ENCODE measurements at regions not wholly inside any gene's neighbourhood (a gene's known extent, or its start where the extent isn't known, plus 50 kb on each side); places are given as distances from the start of the nearest gene placed in this dataset.

DNA sequence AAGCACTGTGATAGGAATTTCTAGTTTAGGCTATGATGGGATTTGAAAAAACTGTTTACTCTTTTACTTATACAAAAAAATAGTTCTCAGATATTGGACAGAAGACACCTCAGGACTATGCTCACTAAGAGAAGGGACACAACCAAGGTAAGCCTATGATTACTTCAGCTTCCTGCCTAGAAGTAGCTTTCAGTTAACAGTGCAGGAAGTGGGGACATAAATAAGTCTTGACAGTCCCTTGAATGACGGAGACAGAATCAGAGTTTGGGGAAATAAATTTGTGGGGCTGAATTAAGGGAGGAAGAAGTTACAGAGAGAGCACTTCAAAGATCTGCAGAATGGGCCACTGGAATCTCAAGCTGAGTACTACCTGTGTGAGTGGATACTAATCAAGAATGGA, 53.8 kb upstream of the OLFM3 start:
- TF ChIP-seq, protein P1, sequence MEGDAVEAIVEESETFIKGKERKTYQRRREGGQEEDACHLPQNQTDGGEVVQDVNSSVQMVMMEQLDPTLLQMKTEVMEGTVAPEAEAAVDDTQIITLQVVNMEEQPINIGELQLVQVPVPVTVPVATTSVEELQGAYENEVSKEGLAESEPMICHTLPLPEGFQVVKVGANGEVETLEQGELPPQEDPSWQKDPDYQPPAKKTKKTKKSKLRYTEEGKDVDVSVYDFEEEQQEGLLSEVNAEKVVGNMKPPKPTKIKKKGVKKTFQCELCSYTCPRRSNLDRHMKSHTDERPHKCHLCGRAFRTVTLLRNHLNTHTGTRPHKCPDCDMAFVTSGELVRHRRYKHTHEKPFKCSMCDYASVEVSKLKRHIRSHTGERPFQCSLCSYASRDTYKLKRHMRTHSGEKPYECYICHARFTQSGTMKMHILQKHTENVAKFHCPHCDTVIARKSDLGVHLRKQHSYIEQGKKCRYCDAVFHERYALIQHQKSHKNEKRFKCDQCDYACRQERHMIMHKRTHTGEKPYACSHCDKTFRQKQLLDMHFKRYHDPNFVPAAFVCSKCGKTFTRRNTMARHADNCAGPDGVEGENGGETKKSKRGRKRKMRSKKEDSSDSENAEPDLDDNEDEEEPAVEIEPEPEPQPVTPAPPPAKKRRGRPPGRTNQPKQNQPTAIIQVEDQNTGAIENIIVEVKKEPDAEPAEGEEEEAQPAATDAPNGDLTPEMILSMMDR (IDR thresholded peaks at IDR 0.05), result no peak
- intact Hi-C loops (cut with DNase I, micrococcal nuclease), result no loop called here
- Histone ChIP-seq H3K36me3 (ENCODE audit: low read depth) (no peaks in the 10 kb centered on the region), H3K9me3 (no peaks in the 10 kb centered on the region), H3K4me3 (no peak overlapping the region), H3K4me1 (ENCODE audit: low read depth) (peaks cover 4% of the 10 kb centered on the region)
- DNase-seq (no peak), ATAC-seq (no peak)

DNA sequence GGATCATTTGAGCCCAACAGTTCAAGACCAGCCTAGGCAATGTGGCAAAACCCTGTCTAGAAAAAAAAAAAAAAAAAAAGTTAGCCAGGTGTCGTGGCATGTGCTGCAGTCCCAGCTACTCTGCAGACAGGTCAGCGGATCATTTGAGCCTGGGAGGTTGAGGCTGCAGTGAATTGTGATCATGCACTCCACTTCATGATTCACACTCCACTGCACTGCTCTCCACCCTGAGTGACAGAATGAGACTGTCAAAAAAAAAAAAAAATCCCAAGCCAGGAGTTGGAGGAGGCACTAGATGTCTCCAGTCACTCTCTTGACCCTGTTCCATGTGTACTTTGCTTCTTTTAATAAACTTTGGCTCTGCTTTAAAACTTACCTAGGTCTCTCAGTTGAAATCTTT, 51.0 kb upstream of the OLFM3 start:
- peaks cover 4% of the 10 kb centered on the region for H3K4me1 ChIP-seq (ENCODE audit: low read depth)
- H3K36me3 ChIP-seq (ENCODE audit: low read depth), result no peaks in the 10 kb centered on the region
- ATAC-seq (peak; percentile 10), DNase-seq (no peak)
- no peaks in the 10 kb centered on the region for H3K9me3 ChIP-seq
- intact Hi-C loops (cut with DNase I, micrococcal nuclease), result no loop called here
- TF ChIP-seq, protein P1 (IDR thresholded peaks at IDR 0.05), result no peak
- H3K4me3 ChIP-seq, result no peak overlapping the region

Data from mucosa of descending colon (tissue), 3 donors.